K562 (cell line): ENCODE measurements at regions not wholly inside any gene's neighbourhood (a gene's known extent, or its start where the extent isn't known, plus 50 kb on each side); places are given as distances from the start of the nearest gene placed in this dataset.

Experiments used
- ATAC-seq: fragments of 200-7000 bp; cut with Tn5 transposase; 3 replicates; pipeline ENCODE4 v1.9.1; 2020; ENCODE audit warnings: moderate library complexity
- BruUV-seq: library from RNA; stranded (reverse); fragments of 400-500 nt; replicated peaks from 2 replicates; lab custom pipeline; 2021; lab: Mats Ljungman, UMichigan
- CTCF ChIA-PET: fragments of 300-600 bp; formaldehyde crosslinking; extraction: SDS; loops from one replicate; lab custom pipeline; 2021; ENCODE audit warnings: low intra/inter-chr PET ratio; lab: Yijun Ruan, JAX
- POLR2A ChIA-PET: fragments of 300-600, 350-650 bp; sonication (Branson Sonifier 250); formaldehyde crosslinking; extraction: SDS; loops from one replicate; lab custom pipeline; 2021; ENCODE audit warnings: antibody characterized with exemption, inconsistent platforms; lab: Yijun Ruan, JAX
- DNase-seq, 4 experiments: peaks; one replicate each; pipeline versions ENCODE4 v3.0.0 to v3.0.0-alpha.2; 2011 to 2018; ENCODE audit warnings: low spot score in 3 of 4, mixed read lengths in 3 of 4; ENCODE audit errors: extremely low read depth in 1 of 4
- FAIRE-seq: peaks from 2 replicates; lab custom pipeline; 2011; peaks lifted over from hg19 to GRCh38; lab: Jason Lieb, UNC
- H2AFZ ChIP-seq: 2 replicates; pipeline ENCODE4 v1.6.0; 2011; ENCODE audit warnings: low read depth, low read length, control low read depth, inconsistent platforms
- H3K27ac ChIP-seq: fragments of 200-600 bp; 3 replicates; pipeline ENCODE4 v1.8.0; 2011; ENCODE audit warnings: low read depth, mild to moderate bottlenecking, control low read depth, inconsistent platforms, low read length, moderate library complexity, mixed read lengths; ENCODE audit errors: extremely low read depth
- H3K27me3 ChIP-seq, 2 experiments: fragments of 300-600 bp in 1 of 2; 2 replicates in 1 of 2; 3 replicates in 1 of 2; pipeline versions ENCODE4 v1.6.0 to v1.8.0; 2011; ENCODE audit warnings: inconsistent platforms in 2 of 2, low read length in 2 of 2, mild to moderate bottlenecking in 1 of 2, mixed read lengths in 1 of 2, moderate library complexity in 1 of 2; ENCODE audit not compliant: control insufficient read depth in 2 of 2, insufficient read depth in 2 of 2
- H3K36me3 ChIP-seq: fragments of 300-600 bp; 3 replicates; pipeline ENCODE4 v1.8.0; 2011; ENCODE audit warnings: mild to moderate bottlenecking, low read length, inconsistent platforms; ENCODE audit not compliant: control insufficient read depth, insufficient read depth
- H3K4me1 ChIP-seq, 2 experiments: fragments of 200-600 bp in 1 of 2; replicated peaks in 1 of 2; 2 replicates in 1 of 2; 3 replicates in 1 of 2; pipeline versions ENCODE4 v1.5.1 to v1.8.0; 2011; ENCODE audit warnings: inconsistent platforms in 2 of 2, low read length in 2 of 2, mild to moderate bottlenecking in 1 of 2, mixed read lengths in 1 of 2, moderate library complexity in 1 of 2; ENCODE audit not compliant: control insufficient read depth in 2 of 2, insufficient read depth in 2 of 2
- H3K4me2 ChIP-seq: 2 replicates; pipeline ENCODE4 v1.6.1; 2011; ENCODE audit warnings: low read length, control low read depth, inconsistent platforms, mixed read lengths; ENCODE audit not compliant: insufficient read depth
- H3K4me3 ChIP-seq: fragments of 200-600 bp; sonication (generic), shearing (Covaris generic); 2 replicates; pipeline ENCODE4 v1.5.1; 2016; ENCODE audit warnings: control low read depth, inconsistent platforms
- H3K79me2 ChIP-seq: fragments of 200-600 bp; 3 replicates; pipeline ENCODE4 v1.8.0; 2011; ENCODE audit warnings: low read length, inconsistent platforms; ENCODE audit not compliant: control insufficient read depth, insufficient read depth
- H3K9ac ChIP-seq, 2 experiments: 2 replicates each; pipeline versions ENCODE4 v1.6.0 to v1.6.1; 2011; ENCODE audit warnings: low read depth in 2 of 2, low read length in 2 of 2, control low read depth in 1 of 2, inconsistent platforms in 1 of 2, mild to moderate bottlenecking in 1 of 2, mixed read lengths in 1 of 2; ENCODE audit not compliant: insufficient read depth in 1 of 2
- H3K9me1 ChIP-seq: one replicate; pipeline ENCODE4 v1.6.0; 2011; ENCODE audit warnings: inconsistent platforms, mild to moderate bottlenecking, low read length, moderate library complexity; ENCODE audit not compliant: control insufficient read depth, insufficient read depth
- H3K9me3 ChIP-seq: replicated peaks from 2 replicates; pipeline ENCODE4 v1.5.1; 2011; ENCODE audit warnings: low read depth, low read length, inconsistent platforms; ENCODE audit not compliant: control insufficient read depth, insufficient read depth
- H4K20me1 ChIP-seq: replicated peaks from 2 replicates; pipeline ENCODE4 v1.6.1; 2011; ENCODE audit warnings: low read length, inconsistent platforms, mixed read lengths; ENCODE audit not compliant: control insufficient read depth, insufficient read depth
- CHAMP1 ChIP-seq: fragments of 450-650 bp; IDR thresholded peaks from 2 replicates; pipeline ENCODE4 v1.6.1; 2016; ENCODE audit warnings: mild to moderate bottlenecking
- CHD7 ChIP-seq: fragments of 200-600 bp; sonication (generic); IDR thresholded peaks from one replicate; pipeline ENCODE4 v1.6.1; 2012; ENCODE audit warnings: mild to moderate bottlenecking, low read depth, low read length, inconsistent platforms
- HMG20B ChIP-seq: fragments of 250-450 bp; sonication (Bioruptor Pico); IDR thresholded peaks from 2 replicates; pipeline ENCODE4 v1.5.0; 2021; ENCODE audit warnings: mild to moderate bottlenecking
- NR0B1 ChIP-seq: fragments of 450-650 bp; IDR thresholded peaks from one replicate; pipeline ENCODE4 v1.6.1; 2018; ENCODE audit warnings: mild to moderate bottlenecking, moderate library complexity; ENCODE audit not compliant: partially characterized antibody
- PRMT5 ChIP-seq: sonication (generic); formaldehyde crosslinking; IDR thresholded peaks from 2 replicates; pipeline ENCODE4 v1.5.0; 2020; ENCODE audit warnings: missing genetic modification reagents
- TBL1XR1 ChIP-seq, 2 experiments: IDR thresholded peaks; 2 replicates each; pipeline ENCODE4 v1.6.1; 2012; ENCODE audit warnings: improper control_type of control experiment in 2 of 2, low read length in 2 of 2, mild to moderate bottlenecking in 1 of 2
- ZNF239 ChIP-seq: fragments of 250-450 bp; sonication (Bioruptor Pico); IDR thresholded peaks from 2 replicates; pipeline ENCODE4 v1.4.0; 2020; ENCODE audit warnings: mild to moderate bottlenecking
- ZNF354B ChIP-seq: fragments of 250-450 bp; sonication (Bioruptor Pico); IDR thresholded peaks from 2 replicates; pipeline ENCODE4 v1.4.0; 2020
- ZNF75A ChIP-seq: fragments of 450-650 bp; formaldehyde crosslinking; IDR thresholded peaks from 2 replicates; pipeline ENCODE4 v1.4.0; 2020; ENCODE audit warnings: mild to moderate bottlenecking
- WGBS: fragments of 100-300 bp; shearing (Covaris generic); methylation state at CpG from one replicate; pipeline ENCODE4 v1.1.6; 2016; ENCODE audit warnings: low coverage, mixed read lengths; ENCODE audit not compliant: insufficient coverage; ENCODE audit errors: missing lambda C conversion rate; 5-methylcytosine and 5-hydroxymethylcytosine counted together
- in situ Hi-C: fragments of 300-500 bp; cut with MboI; formaldehyde crosslinking; loops from 4 replicates; pipeline ENCODE4 v1.15.0; 2018; ENCODE audit warnings: inconsistent platforms, mixed read lengths
- intact Hi-C: fragments of 100-400 bp; cut with micrococcal nuclease; formaldehyde crosslinking; loops from 2 replicates; pipeline ENCODE4 v1.14.2; 2022

- Histone ChIP-seq H3K9me1 (no peaks in the 10 kb centered on the region), H3K27me3 (no peaks in the 10 kb centered on the region), H2AFZ (no peak overlapping the region), H3K79me2 (no peaks in the 10 kb centered on the region), H3K36me3 (no peaks in the 10 kb centered on the region), H3K4me3 (no peak overlapping the region), H3K27ac (no peak overlapping the region), H3K9ac (no peak overlapping the region), H3K4me2 (no peak overlapping the region), H3K9me3 (no peaks in the 10 kb centered on the region), H4K20me1 (no peaks in the 10 kb centered on the region), H3K4me1 (no peaks in the 10 kb centered on the region)
- intact Hi-C loops (no loop called here), in situ Hi-C loops (no loop called here)
- DNase-seq (no peak), ATAC-seq (no peak), FAIRE-seq (no peak)
- ChIA-PET POLR2A (interaction anchor here (0.6 kb wide), 1 partner anchor 19 kb away, joined by 3 read pairs; no protein-coding TSS in a partner anchor), CTCF (no interaction called here)
- BruUV-seq = no TSS peak
- 0% methylated on average over 3 of the region's 3 CpGs for WGBS
- TF ChIP-seq HMG20B (CRISPR knock-in tag) = no peak
- TF ChIP-seq ZNF239 = no peak
- no peak for TF ChIP-seq ZNF75A (CRISPR knock-in tag)
- no peak for TF ChIP-seq CHAMP1
- no peak for TF ChIP-seq TBL1XR1 (IDR thresholded peaks at IDR 0.05; ENCODE audit: low read length in 2 of 2)
- TF ChIP-seq PRMT5 = no peak
- TF ChIP-seq NR0B1 = no peak
- no peak for TF ChIP-seq CHD7
- TF ChIP-seq ZNF354B (CRISPR knock-in tag) = no peak
These were observed 475.1 kb upstream of the WWC1 start for GRCh38 chr5:167816354-167816753.
